ENCODE measurements at regions not wholly inside any gene's neighbourhood (a gene's known extent, or its start where the extent isn't known, plus 50 kb on each side); places are given as distances from the start of the nearest gene placed in this dataset.
A peak's percentile ranks its signal among the peaks of the same experiment; 100 is the strongest.

DNA sequence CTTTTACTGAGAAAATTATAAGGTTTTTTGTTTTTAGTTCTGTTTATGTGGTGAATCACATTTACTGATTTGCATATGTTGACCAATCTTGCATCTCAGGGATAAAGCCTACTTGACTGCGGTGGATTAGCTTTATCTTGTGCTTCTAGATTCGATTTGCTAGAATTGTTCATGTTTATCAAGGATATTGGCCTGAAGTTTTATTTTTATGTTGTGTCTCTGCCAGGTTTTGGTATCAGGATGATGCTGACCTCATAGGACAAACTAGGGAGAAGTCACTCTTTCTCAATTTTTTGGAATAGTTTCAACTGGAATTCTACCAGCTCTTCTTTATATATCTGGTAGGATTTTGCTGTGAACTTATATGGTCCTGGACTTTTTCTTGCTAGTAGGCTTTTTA lies 504.8 kb downstream of the ETS1 start:
- Histone ChIP-seq H3K9me3 (replicated peaks) (no peaks in the 10 kb centered on the region), H3K36me3 (no peaks in the 10 kb centered on the region), H3K4me3 (no peak overlapping the region), H3K4me1 (no peaks in the 10 kb centered on the region), H3K27ac (no peak overlapping the region), H3K27me3 (no peaks in the 10 kb centered on the region)
- no peak for DNase-seq

DNA sequence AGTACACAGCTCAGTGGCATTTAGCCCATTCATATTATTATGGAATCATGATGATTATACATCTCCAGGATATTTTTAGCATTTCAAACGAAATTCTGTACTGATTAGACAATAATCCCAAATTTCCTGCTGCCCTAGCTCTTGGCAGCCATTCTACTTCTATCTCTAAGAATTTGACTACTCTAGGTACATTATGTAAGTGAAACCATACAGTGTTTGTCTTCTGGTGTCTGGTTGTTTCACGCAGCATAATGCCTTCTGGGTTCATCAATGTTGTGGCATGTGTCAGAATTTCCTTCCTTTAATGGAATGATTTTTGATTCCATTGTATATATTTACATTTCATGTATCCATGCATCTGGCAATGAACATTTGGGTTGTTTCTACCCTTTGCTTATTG lies 517.7 kb downstream of the ETS1 start:
- no peak overlapping the region for H3K4me3 ChIP-seq
- no peaks in the 10 kb centered on the region for H3K9me3 ChIP-seq (replicated peaks)
- no peaks in the 10 kb centered on the region for H3K36me3 ChIP-seq
- H3K4me1 ChIP-seq: peaks cover 8% of the 10 kb centered on the region; the same call in 1 of the 2 replicates
- DNase-seq: no peak
- no peak overlapping the region for H3K27ac ChIP-seq
- H3K27me3 ChIP-seq: no peaks in the 10 kb centered on the region

DNA sequence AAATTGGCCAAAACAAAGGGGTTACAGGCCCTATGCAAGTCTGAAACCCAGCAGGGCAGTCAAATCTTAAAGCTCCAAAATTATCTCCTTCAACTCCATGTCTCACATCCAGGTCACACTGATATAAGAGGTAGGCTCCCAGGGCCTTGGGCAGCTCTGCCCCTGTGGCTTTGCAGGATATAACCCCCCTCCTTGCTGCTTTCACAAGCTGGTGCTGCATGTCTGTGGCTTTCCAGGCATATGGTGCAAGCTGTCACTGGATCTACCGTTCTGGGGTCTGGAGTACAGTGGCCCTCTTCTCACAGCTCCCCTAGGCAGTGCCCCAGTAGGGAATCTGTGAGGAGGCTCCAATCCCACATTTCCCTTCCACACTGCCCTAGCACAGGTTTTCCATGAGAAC lies 519.6 kb downstream of the ETS1 start:
- Histone ChIP-seq H3K36me3 (no peaks in the 10 kb centered on the region), H3K27ac (no peak overlapping the region), H3K4me3 (no peak overlapping the region)

DNA sequence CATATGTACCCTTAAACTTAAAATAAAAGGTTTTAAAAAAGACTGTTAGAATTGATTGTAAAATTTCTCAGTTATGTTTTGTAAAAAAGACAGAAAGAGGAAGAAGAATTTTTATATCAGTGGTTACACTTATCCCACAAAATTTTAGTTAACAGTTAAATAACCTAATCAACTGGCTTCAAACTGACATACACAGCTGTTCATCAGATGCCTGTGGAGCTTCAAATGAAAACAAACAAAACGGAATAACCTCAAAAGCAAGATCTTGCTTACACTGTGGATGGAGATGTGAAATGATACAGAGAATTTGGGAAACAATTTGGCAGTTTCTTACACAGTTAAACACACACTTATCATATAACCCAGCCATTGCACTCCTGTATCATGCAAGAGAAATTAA lies 521.0 kb downstream of the ETS1 start:
- Histone ChIP-seq H3K27me3 (no peaks in the 10 kb centered on the region), H3K9me3 (replicated peaks) (0 out of 2 replicates have a peak, but pooled peaks cover 3% of the 10 kb centered on the region), H3K27ac (no peak overlapping the region), H3K36me3 (no peaks in the 10 kb centered on the region), H3K4me3 (no peak overlapping the region), H3K4me1 (peaks cover 14% of the 10 kb centered on the region)
- peak in 1 of 2 experiments; percentile 31 for DNase-seq

More for the DNA sequence above, 519.6 kb downstream of the ETS1 start:
- 0 out of 2 replicates have a peak, but pooled peaks cover 3% of the 10 kb centered on the region for H3K9me3 ChIP-seq (replicated peaks)
- peak in 1 of 2 experiments; percentile 6 for DNase-seq
- peaks cover 8% of the 10 kb centered on the region; the same call in 1 of the 2 replicates for H3K4me1 ChIP-seq
- no peaks in the 10 kb centered on the region for H3K27me3 ChIP-seq

DNA sequence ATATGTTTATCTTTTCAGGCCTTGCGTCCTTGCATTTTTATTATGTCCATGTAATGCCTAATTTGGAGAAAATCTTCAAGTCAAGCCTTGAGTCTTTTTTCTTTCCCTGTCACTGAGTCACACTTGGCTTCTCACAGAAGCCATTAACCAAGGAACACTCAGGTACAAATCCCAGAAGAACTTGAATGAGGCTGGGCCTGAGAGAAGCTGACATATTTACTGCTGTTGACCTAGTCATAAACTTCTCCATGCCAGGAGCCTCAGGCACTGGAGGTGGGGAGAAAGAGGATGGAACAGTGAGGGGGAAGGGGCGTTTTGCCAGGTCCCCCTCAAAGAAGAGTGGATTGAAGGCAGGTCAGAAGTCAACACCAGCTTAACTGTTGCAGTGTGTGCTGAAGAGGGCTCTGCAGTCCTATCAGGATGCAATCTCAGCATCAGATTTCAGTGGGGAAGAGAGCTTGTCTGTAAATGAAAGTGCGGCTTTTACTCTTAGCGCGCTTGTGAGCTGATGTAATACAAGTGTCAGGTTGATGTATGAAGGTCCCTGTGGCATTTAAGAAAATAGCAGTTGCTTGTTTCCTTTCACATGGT lies 526.0 kb downstream of the ETS1 start:
- Histone ChIP-seq H3K4me3 (no peak overlapping the region), H3K36me3 (no peaks in the 10 kb centered on the region), H3K27ac (peak overlapping the region; percentile 56), H3K4me1 (peaks cover 19% of the 10 kb centered on the region), H3K9me3 (replicated peaks) (0 out of 2 replicates have a peak, but pooled peaks cover 3% of the 10 kb centered on the region), H3K27me3 (no peaks in the 10 kb centered on the region)
- DNase-seq: peak; percentile 69 to 81

DNA sequence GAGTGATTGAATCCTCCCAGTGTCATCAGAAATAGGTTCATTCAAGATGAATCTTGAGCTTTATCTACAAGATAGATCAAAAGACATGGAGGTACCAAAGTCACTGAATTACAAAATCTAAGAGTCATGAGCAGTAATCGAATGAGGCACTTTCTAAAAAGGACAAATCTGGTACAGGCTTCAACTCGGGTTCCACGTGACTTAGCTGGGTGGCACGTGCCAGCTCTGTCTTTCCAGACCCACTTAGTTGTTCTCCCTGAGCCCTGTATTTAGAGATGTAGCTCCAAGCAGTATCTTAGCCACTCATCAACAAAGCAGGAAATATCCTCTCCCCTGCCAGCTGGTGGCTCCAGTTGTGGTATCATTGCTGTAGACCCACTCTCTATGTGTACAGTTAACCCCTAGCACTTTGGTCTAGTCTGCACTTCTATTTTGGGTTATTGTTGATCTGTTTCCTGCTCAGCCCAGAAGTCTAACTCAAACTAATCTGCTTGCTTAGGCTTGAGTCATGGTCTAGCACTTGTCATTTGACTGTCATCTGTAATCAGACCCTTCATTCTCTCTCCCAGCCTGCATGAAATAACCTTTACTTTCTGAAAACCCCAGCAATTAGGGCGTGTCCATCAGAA lies 528.7 kb downstream of the ETS1 start:
- Histone ChIP-seq H3K27ac (no peak overlapping the region), H3K36me3 (no peaks in the 10 kb centered on the region), H3K4me1 (peaks cover 27% of the 10 kb centered on the region), H3K27me3 (no peaks in the 10 kb centered on the region), H3K4me3 (no peak overlapping the region), H3K9me3 (replicated peaks) (0 out of 2 replicates have a peak, but pooled peaks cover under 1% of the 10 kb centered on the region)
- no peak for DNase-seq

DNA sequence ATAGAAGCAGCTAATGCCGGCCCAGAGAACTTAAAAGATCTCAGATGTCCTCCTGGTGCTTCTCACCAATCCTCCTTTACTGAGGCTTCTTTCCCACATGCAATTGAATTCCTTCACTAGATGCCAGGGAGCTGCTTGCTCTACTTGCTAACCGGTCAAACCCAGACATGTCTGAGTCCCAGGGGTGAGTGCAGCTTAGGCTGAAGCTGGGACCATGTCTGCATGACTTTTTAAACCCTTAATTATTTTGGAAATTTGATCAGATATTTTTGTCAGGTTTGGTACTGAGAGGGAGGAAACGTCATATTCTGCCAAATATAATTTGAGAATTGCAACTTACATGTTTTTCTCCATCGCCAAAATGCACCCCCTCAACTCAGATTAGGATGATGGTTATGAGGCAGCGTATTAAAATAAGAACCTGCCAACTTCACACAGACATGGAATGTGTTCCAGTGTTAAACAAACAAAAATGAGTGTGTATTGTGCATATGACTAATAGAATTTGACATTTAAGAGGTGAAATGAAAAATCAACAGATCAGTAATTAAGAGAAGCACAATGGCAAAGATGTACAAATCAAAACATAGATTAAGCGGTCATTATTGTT lies 529.5 kb downstream of the ETS1 start:
- Histone ChIP-seq H3K27me3 (no peaks in the 10 kb centered on the region), H3K4me3 (no peak overlapping the region), H3K9me3 (replicated peaks) (no peaks in the 10 kb centered on the region), H3K36me3 (no peaks in the 10 kb centered on the region), H3K4me1 (peaks cover 35% of the 10 kb centered on the region), H3K27ac (no peak overlapping the region)
- DNase-seq: no peak

DNA sequence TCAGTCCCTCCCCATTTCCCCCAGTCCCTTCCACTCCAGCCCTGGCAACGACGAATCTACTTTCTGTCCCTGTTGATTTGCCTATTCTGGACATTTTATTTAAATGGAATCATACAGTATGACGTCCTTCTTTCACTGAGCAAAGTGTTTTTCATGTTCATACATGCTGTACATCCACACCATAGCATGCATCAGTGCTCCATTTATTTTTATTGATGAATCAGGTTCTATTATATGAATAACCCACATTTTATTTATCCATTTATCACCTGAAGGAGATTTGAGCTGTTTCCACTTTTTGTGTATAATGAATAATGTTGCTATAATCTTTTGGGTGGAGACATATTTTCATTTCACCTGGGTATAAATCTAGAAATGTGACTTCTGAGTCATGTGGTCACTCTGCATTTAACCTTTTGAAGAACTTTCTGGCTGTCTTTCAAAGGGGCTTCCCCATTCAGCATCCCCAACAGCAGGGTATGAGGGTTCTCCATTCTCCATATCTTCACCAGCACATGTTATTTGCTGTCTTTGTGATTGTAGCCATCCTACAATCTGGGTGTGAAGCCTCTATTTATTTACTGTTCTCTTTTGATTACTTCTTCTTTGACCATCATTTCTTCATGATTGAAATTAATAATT lies 531.7 kb downstream of the ETS1 start:
- Histone ChIP-seq H3K27me3 (no peaks in the 10 kb centered on the region), H3K27ac (no peak overlapping the region), H3K9me3 (replicated peaks) (no peaks in the 10 kb centered on the region), H3K4me1 (peaks cover 36% of the 10 kb centered on the region), H3K36me3 (no peaks in the 10 kb centered on the region), H3K4me3 (no peak overlapping the region)
- DNase-seq: no peak

DNA sequence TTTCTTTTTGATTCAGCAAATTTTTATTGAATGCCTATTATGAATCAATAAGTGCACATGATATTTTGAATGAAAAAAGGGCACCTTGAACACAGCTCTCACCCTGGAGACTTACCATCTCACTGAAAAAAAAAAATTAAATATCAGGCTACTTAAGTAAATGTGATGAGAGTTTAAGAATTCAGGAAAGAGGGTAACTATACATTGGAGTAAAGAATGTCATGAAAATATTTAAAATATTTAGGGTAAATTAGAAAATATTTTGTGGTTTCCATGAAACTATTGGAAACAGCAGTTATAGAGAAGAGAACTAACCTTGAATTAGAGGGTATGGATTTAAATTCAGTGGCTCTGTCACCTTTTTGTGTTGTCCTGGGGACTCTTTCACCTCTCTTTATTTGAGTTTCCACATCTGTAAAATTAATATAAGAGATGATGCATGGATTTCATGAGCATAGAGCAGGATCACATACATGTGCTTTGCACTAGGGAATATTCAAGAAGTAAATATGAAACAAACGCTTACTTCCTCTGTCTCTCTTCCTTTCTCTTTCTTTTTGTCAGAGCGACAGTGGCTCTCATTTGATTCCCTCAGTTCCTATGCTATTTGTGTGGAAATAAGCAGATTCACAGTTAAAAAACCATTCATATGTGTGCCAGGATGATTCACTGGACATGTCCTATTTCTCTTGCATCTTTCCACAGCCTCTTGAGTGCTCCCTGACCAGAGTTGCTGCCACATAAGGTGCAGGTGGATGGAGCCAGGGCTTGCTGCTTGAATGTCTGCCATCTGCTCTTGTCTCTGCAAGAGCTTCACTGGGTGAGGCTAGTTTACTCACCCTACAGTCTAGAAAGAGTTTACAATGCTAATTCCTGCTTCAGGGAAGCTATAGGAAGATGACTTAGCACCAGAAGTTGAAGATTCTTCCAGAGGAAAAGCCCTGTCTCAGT lies 533.1 kb downstream of the ETS1 start:
- Histone ChIP-seq H3K27ac (peak overlapping the region; percentile 99), H3K36me3 (no peaks in the 10 kb centered on the region), H3K9me3 (replicated peaks) (no peaks in the 10 kb centered on the region), H3K27me3 (no peaks in the 10 kb centered on the region), H3K4me1 (peaks cover 32% of the 10 kb centered on the region), H3K4me3 (no peak overlapping the region)
- DNase-seq: no peak

DNA sequence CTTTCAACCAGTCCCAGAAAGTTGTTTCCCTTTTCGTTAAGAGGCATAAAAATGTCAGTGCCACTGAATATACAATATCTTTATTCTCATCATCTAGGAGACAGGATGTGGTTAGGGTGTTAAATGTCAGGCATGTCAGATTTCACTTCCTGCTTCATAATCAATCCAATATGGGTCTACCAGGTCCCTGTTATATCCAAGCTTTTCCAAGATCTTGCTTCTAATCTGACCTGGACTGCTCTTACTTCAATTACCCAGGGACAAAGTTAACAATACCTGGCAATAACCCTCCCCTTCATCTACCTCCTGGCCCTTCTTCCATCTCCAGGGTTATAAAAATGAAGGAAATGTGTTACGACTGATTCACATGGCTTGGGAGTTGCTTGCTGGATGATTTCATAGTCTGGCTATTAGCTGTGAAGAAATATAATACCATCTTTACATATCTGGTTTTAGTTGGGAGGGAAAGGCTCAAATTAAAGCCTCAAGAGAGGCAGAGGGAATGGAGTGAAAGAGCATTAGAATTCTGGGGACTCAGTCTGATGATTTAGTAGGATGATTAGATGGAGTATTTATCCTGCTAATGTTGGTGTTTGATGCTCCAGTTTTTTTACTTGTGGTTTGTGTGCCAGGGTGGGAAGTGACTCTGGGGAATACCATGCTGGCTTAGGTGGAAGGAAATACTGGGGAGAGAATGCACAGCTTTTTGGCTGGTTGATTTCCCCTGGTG lies 534.3 kb downstream of the ETS1 start:
- Histone ChIP-seq H3K4me1 (peaks cover 32% of the 10 kb centered on the region), H3K27ac (peak overlapping the region; percentile 99), H3K27me3 (no peaks in the 10 kb centered on the region), H3K9me3 (replicated peaks) (no peaks in the 10 kb centered on the region), H3K4me3 (peak overlapping the region; percentile 31), H3K36me3 (no peaks in the 10 kb centered on the region)
- DNase-seq: peak; percentile 36 to 71

DNA sequence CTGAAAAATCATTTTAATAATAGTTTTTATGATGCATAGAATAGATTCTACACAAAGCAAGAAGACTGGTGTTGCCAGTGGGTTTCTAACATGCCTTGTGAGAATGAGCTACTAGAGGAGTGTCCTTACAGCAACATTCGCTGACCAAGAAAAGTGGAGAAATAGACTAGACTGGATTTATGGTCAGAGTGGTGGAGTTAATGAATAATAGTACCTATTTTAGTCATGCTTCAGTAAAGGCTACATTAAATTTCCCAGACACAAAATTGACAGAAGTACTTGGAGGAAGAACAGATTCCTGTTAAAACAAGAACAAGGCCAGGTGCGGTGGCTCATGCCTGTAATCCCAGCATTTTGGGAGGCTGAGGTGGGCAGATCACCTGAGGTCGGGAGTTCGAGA lies 539.2 kb downstream of the ETS1 start:
- Histone ChIP-seq H3K27me3 (no peaks in the 10 kb centered on the region), H3K9me3 (replicated peaks) (no peaks in the 10 kb centered on the region), H3K36me3 (no peaks in the 10 kb centered on the region), H3K4me1 (peaks cover 17% of the 10 kb centered on the region), H3K27ac (no peak overlapping the region), H3K4me3 (no peak overlapping the region)
- DNase-seq: no peak

DNA sequence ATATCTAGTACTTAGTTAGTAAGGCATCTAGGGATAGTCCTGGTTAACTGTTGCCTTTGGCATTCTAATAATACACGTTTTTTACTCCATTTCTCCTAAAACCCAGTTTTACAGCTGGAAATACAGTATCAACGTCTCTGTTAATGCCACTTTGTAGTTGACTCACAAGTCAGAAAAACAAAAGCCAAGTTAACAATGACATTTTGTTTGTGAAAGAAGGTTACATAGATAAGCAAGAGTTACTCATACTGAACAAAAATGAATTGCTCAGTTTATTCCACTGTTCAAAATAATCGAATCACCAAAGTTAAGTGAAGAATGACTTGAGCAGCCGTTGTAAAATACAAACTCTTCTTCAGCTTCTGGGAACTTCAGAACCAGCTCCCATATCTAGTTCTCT lies 540.3 kb downstream of the ETS1 start:
- no peaks in the 10 kb centered on the region for H3K36me3 ChIP-seq
- no peak overlapping the region for H3K4me3 ChIP-seq
- no peaks in the 10 kb centered on the region for H3K27me3 ChIP-seq
- DNase-seq: no peak
- H3K4me1 ChIP-seq: peaks cover 6% of the 10 kb centered on the region
- H3K27ac ChIP-seq: no peak overlapping the region
- H3K9me3 ChIP-seq (replicated peaks): no peaks in the 10 kb centered on the region

DNA sequence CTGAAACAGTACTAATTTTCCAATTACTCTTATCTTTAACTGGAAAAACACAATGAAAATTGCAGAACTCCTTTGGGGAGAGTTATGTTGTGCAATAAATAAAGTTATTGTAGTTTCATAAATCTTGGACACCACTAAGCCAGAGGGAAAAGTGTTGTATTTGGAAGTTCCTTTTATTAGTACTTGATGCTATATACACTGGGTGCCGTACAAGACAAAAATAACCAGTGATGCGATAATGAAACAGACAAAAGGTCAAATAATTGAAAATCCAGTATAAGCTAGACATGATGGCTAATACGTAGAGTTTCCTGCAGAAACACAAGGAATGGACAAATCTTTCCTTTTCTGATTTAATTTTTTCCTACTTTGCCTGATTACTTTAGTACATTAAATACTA lies 541.1 kb downstream of the ETS1 start:
- H3K9me3 ChIP-seq (replicated peaks): no peaks in the 10 kb centered on the region
- no peaks in the 10 kb centered on the region for H3K27me3 ChIP-seq
- no peak for DNase-seq
- no peak overlapping the region for H3K4me3 ChIP-seq
- H3K4me1 ChIP-seq: no peaks in the 10 kb centered on the region; the same call in 1 of the 2 replicates
- H3K27ac ChIP-seq: no peak overlapping the region
- no peaks in the 10 kb centered on the region for H3K36me3 ChIP-seq

Measured in SJCRH30 (cell line).